ENCODE measurements at regions not wholly inside any gene's neighbourhood (a gene's known extent, or its start where the extent isn't known, plus 50 kb on each side); places are given as distances from the start of the nearest gene placed in this dataset.
A peak's percentile ranks its signal among the peaks of the same experiment; 100 is the strongest.

DNA sequence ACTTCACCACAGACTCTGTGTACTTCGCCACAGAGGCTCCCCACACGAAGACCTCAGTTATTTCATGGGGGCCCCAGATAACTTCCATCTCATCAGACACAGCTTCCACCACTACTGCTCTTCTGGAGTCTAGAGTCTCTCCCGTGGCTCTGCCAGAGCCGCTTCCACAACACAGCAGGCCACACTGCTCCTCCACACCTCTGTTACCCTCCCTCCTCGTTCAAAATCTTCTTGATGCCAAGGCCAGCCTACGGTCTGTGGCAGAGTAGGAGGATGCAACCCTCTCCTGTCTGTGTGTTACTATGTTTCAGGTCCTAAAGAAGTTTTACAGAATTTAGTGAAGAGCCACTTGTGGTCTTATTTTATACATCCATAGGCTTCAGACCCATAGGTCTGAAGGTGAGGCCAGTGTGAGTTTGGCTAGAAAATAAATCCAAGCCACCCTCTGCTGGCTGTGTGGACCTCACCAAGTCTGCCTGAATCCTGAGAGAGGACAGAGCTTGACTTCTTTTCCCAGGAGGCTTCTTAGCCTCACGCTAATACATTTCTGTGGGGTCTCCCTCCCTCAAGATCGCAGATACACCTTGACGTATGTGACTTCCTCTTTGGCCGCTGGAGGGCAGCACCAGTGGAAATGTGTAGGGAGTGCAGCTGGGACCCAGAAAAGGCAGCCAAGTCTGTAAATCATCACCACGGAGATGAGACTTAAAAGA lies 197.7 kb downstream of the FAXC start:
- H3K27ac ChIP-seq (ENCODE audit: low read depth, low read length), result no peak overlapping the region
- no peaks in the 10 kb centered on the region for H3K27me3 ChIP-seq (ENCODE audit: insufficient read depth, low read length)
- no peaks in the 10 kb centered on the region for H3K9me3 ChIP-seq (ENCODE audit: control insufficient read depth in 1 of 2, insufficient read depth in 1 of 2, low read depth in 1 of 2, low read length in 2 of 2)
- CTCF ChIA-PET, result interaction anchor here (0.6 to 4.0 kb wide), 7 partner anchors 7 to 91 kb away, joined by 3 to 38 read pairs (median 4); no protein-coding TSS in a partner anchor
- H3K4me2 ChIP-seq (ENCODE audit: low read length), result no peak overlapping the region
- H3K9me2 ChIP-seq (ENCODE audit: insufficient read depth), result no peaks in the 10 kb centered on the region
- intact Hi-C loops (cut with micrococcal nuclease), result loop anchor here (1.0 to 2.0 kb wide), 2 partner anchors 67 to 91 kb away; no protein-coding TSS in a partner anchor
- DNase-seq (ENCODE audit: low read depth, low spot score) (peak; percentile 37), ATAC-seq (peak; percentile 99)
- H3K36me3 ChIP-seq (ENCODE audit: control insufficient read depth in 1 of 2, insufficient read depth in 2 of 2, low read length in 2 of 2), result no peaks in the 10 kb centered on the region
- H3K4me1 ChIP-seq (ENCODE audit: control insufficient read depth in 1 of 2, insufficient read depth in 2 of 2, low read length in 2 of 2), result no peaks in the 10 kb centered on the region
- H3K79me2 ChIP-seq (ENCODE audit: insufficient read depth, low read length), result no peaks in the 10 kb centered on the region
- no peak overlapping the region for H3K4me3 ChIP-seq (replicated peaks in 1 of 2; ENCODE audit: low read depth in 1 of 2, low read length in 2 of 2)
- no peak overlapping the region for H3K9ac ChIP-seq (ENCODE audit: low read length)
- POLR2A ChIA-PET, result no interaction called here
- H4K20me1 ChIP-seq (ENCODE audit: insufficient read depth), result no peaks in the 10 kb centered on the region
- peak overlapping the region; percentile 10 for H2AFZ ChIP-seq (ENCODE audit: low read depth, low read length, poor library complexity, severe bottlenecking)
- TF ChIP-seq EZH2 (IDR thresholded peaks at IDR 0.05) (no peak), ZFX (IDR thresholded peaks at IDR 0.05) (no peak), JUND (IDR thresholded peaks at IDR 0.05) (no peak), EGR1 (IDR thresholded peaks at IDR 0.05; ENCODE audit: low read depth) (no peak), RAD21 (IDR thresholded peaks at IDR 0.05; ENCODE audit: low read depth) (peak; percentile 61)
- TF ChIP-seq, protein P1, sequence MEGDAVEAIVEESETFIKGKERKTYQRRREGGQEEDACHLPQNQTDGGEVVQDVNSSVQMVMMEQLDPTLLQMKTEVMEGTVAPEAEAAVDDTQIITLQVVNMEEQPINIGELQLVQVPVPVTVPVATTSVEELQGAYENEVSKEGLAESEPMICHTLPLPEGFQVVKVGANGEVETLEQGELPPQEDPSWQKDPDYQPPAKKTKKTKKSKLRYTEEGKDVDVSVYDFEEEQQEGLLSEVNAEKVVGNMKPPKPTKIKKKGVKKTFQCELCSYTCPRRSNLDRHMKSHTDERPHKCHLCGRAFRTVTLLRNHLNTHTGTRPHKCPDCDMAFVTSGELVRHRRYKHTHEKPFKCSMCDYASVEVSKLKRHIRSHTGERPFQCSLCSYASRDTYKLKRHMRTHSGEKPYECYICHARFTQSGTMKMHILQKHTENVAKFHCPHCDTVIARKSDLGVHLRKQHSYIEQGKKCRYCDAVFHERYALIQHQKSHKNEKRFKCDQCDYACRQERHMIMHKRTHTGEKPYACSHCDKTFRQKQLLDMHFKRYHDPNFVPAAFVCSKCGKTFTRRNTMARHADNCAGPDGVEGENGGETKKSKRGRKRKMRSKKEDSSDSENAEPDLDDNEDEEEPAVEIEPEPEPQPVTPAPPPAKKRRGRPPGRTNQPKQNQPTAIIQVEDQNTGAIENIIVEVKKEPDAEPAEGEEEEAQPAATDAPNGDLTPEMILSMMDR (IDR thresholded peaks at IDR 0.05 in 2 of 3, conservative IDR thresholded peaks at IDR 0.05 in 1 of 3; ENCODE audit: borderline replicate concordance in 1 of 3, insufficient read depth in 1 of 3, low read depth in 2 of 3, low read length in 2 of 3), result peak; percentile 53 to 91 (median 81); a peak in 5 of 6 replicates
- TF ChIP-seq, protein P2, sequence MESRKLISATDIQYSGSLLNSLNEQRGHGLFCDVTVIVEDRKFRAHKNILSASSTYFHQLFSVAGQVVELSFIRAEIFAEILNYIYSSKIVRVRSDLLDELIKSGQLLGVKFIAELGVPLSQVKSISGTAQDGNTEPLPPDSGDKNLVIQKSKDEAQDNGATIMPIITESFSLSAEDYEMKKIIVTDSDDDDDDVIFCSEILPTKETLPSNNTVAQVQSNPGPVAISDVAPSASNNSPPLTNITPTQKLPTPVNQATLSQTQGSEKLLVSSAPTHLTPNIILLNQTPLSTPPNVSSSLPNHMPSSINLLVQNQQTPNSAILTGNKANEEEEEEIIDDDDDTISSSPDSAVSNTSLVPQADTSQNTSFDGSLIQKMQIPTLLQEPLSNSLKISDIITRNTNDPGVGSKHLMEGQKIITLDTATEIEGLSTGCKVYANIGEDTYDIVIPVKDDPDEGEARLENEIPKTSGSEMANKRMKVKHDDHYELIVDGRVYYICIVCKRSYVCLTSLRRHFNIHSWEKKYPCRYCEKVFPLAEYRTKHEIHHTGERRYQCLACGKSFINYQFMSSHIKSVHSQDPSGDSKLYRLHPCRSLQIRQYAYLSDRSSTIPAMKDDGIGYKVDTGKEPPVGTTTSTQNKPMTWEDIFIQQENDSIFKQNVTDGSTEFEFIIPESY (IDR thresholded peaks at IDR 0.05; ENCODE audit: extremely low read depth, insufficient replicate concordance, low read length), result no peak
- no TSS peak for BruUV-seq (replicated peaks)
- RAD21 ChIA-PET (ENCODE audit: low non-redundant PET in 1 of 2, low total read pairs in 2 of 2, uncharacterized antibody in 2 of 2, unreplicated experiment in 2 of 2), result no interaction called here

Measured in HCT116 (cell line).